DND-41 (cell line): ENCODE measurements at regions not wholly inside any gene's neighbourhood (a gene's known extent, or its start where the extent isn't known, plus 50 kb on each side); places are given as distances from the start of the nearest gene placed in this dataset.

ENCODE experiments used
- EZH2 ChIP-seq: IDR thresholded peaks from 3 replicates; pipeline ENCODE4 v1.6.1; 2012; ENCODE audit warnings: borderline replicate concordance, low read depth, mild to moderate bottlenecking, moderate library complexity, low read length, inconsistent platforms; ENCODE audit not compliant: severe bottlenecking
- TF ChIP-seq, protein P1 (sequence below): IDR thresholded peaks from 2 replicates; pipeline ENCODE4 v1.5.1; 2012; ENCODE audit warnings: borderline replicate concordance, low read length, moderate library complexity, mild to moderate bottlenecking; ENCODE audit not compliant: poor library complexity, severe bottlenecking; ENCODE audit errors: extremely low read depth

DNA sequence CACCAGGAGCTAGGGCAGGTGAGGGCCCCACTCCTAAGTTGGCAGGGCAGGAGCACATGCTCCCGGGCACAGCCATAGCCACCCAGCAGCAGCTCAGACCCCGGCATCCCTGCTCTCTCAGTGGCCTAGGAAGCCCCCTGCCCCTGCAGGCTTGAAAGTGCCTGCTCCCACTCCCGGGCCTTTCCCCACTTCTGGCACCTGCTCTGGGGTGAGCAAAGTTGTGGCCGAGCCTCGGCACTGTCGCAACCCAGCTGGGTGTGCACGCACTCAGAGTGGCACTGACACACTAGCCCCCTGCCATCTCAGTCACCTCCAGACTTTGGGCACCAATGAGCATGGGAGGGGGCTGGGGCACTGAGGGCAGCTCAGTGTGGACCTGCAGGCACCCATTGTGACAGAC, 60.8 kb upstream of the CDKN2AIP start:
- TF ChIP-seq, protein P1, sequence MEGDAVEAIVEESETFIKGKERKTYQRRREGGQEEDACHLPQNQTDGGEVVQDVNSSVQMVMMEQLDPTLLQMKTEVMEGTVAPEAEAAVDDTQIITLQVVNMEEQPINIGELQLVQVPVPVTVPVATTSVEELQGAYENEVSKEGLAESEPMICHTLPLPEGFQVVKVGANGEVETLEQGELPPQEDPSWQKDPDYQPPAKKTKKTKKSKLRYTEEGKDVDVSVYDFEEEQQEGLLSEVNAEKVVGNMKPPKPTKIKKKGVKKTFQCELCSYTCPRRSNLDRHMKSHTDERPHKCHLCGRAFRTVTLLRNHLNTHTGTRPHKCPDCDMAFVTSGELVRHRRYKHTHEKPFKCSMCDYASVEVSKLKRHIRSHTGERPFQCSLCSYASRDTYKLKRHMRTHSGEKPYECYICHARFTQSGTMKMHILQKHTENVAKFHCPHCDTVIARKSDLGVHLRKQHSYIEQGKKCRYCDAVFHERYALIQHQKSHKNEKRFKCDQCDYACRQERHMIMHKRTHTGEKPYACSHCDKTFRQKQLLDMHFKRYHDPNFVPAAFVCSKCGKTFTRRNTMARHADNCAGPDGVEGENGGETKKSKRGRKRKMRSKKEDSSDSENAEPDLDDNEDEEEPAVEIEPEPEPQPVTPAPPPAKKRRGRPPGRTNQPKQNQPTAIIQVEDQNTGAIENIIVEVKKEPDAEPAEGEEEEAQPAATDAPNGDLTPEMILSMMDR: no peak
- TF ChIP-seq EZH2: no peak
